DOHH2 (cell line): ENCODE measurements at regions not wholly inside any gene's neighbourhood (a gene's known extent, or its start where the extent isn't known, plus 50 kb on each side); places are given as distances from the start of the nearest gene placed in this dataset.

Experiments used
- H3F3A ChIP-seq: fragments of 200-600 bp; sonication (generic), shearing (Covaris generic); 2 replicates; pipeline ENCODE4 v1.6.0; 2016; ENCODE audit warnings: antibody characterized with exemption, mild to moderate bottlenecking; ENCODE audit not compliant: control insufficient read depth, insufficient read depth
- H3K27ac ChIP-seq: fragments of 200-600 bp; sonication (generic); 2 replicates; pipeline ENCODE4 v1.5.1; 2014; ENCODE audit warnings: low read depth, mild to moderate bottlenecking, low read length, moderate library complexity
- H3K27me3 ChIP-seq: fragments of 200-600 bp; sonication (generic); 2 replicates; pipeline ENCODE4 v1.6.1; 2014; ENCODE audit warnings: mild to moderate bottlenecking, low read length, mixed read lengths; ENCODE audit not compliant: control insufficient read depth
- H3K36me3 ChIP-seq: fragments of 200-600 bp; sonication (generic); 2 replicates; pipeline ENCODE4 v1.6.1; 2014; ENCODE audit warnings: mild to moderate bottlenecking, low read length, moderate library complexity, mixed read lengths; ENCODE audit not compliant: control insufficient read depth
- H3K4me1 ChIP-seq: fragments of 200-600 bp; sonication (generic); 2 replicates; pipeline ENCODE4 v1.6.1; 2014; ENCODE audit warnings: mild to moderate bottlenecking, low read length, mixed read lengths; ENCODE audit not compliant: control insufficient read depth
- H3K4me2 ChIP-seq: fragments of 200-600 bp; sonication (generic); 2 replicates; pipeline ENCODE4 v1.6.0; 2014; ENCODE audit warnings: mild to moderate bottlenecking, low read length, moderate library complexity
- H3K4me3 ChIP-seq: fragments of 200-600 bp; sonication (generic); 2 replicates; pipeline ENCODE4 v1.5.1; 2014; ENCODE audit warnings: mild to moderate bottlenecking, low read length, mixed read lengths
- H3K79me2 ChIP-seq: fragments of 200-600 bp; sonication (generic); 2 replicates; pipeline ENCODE4 v1.6.1; 2014; ENCODE audit warnings: mild to moderate bottlenecking, low read length, mixed read lengths; ENCODE audit not compliant: control insufficient read depth
- H3K9me2 ChIP-seq: fragments of 200-600 bp; sonication (generic); replicated peaks from 2 replicates; pipeline ENCODE4 v1.6.1; 2014; ENCODE audit warnings: mild to moderate bottlenecking, low read length, mixed read lengths; ENCODE audit not compliant: control insufficient read depth
- H3K9me3 ChIP-seq: fragments of 200-600 bp; sonication (generic); 2 replicates; pipeline ENCODE4 v1.6.1; 2014; ENCODE audit warnings: antibody characterized with exemption, low read length, mixed read lengths; ENCODE audit not compliant: control insufficient read depth, insufficient read depth
- H4K20me1 ChIP-seq: fragments of 200-600 bp; sonication (generic); 2 replicates; pipeline ENCODE4 v1.6.0; 2014; ENCODE audit warnings: low read depth, mild to moderate bottlenecking, antibody characterized with exemption, low read length, moderate library complexity; ENCODE audit not compliant: control insufficient read depth, insufficient read depth
- CTCF ChIP-seq: fragments of 200-600 bp; sonication (generic); IDR thresholded peaks from one replicate; pipeline ENCODE4 v1.5.1; 2014; ENCODE audit warnings: antibody characterized with exemption, mild to moderate bottlenecking, low read depth, low read length; ENCODE audit not compliant: poor library complexity, severe bottlenecking
- EZH2phosphoT487 ChIP-seq: fragments of 200-600 bp; sonication (generic); IDR thresholded peaks from 2 replicates; pipeline ENCODE4 v1.6.1; 2017; ENCODE audit warnings: borderline replicate concordance, mild to moderate bottlenecking, antibody characterized with exemption, low read length, moderate library complexity, mixed read lengths

- Histone ChIP-seq H3K4me3 (no peak overlapping the region), H3K9me2 (no peaks in the 10 kb centered on the region), H3K27ac (no peak overlapping the region), H3K27me3 (no peaks in the 10 kb centered on the region), H3K36me3 (no peaks in the 10 kb centered on the region), H3K4me1 (no peaks in the 10 kb centered on the region), H3K9me3 (no peaks in the 10 kb centered on the region), H3K79me2 (no peaks in the 10 kb centered on the region), H3F3A (no peaks in the 10 kb centered on the region), H3K4me2 (no peak overlapping the region), H4K20me1 (no peaks in the 10 kb centered on the region)
- TF ChIP-seq CTCF (no peak), EZH2phosphoT487 (no peak)
Measured at GRCh38 chr14:97432586-97432985, 635.4 kb downstream of the VRK1 start.

- Histone ChIP-seq H3K4me3 (no peak overlapping the region), H3K9me3 (no peaks in the 10 kb centered on the region), H3K4me1 (no peaks in the 10 kb centered on the region), H3K79me2 (no peaks in the 10 kb centered on the region), H3K27me3 (no peaks in the 10 kb centered on the region), H3K9me2 (no peaks in the 10 kb centered on the region), H3K4me2 (no peak overlapping the region), H3F3A (no peaks in the 10 kb centered on the region), H4K20me1 (no peaks in the 10 kb centered on the region), H3K27ac (no peak overlapping the region), H3K36me3 (no peaks in the 10 kb centered on the region)
- TF ChIP-seq CTCF (no peak), EZH2phosphoT487 (no peak)
Measured at GRCh38 chr14:97441740-97442362, 644.7 kb downstream of the VRK1 start.

- Histone ChIP-seq H3K4me3 (no peak overlapping the region), H3K27ac (no peak overlapping the region), H3K4me1 (no peaks in the 10 kb centered on the region), H3K9me2 (no peaks in the 10 kb centered on the region), H3K9me3 (no peaks in the 10 kb centered on the region), H3F3A (no peaks in the 10 kb centered on the region), H3K79me2 (no peaks in the 10 kb centered on the region), H4K20me1 (no peaks in the 10 kb centered on the region), H3K27me3 (no peaks in the 10 kb centered on the region), H3K4me2 (no peak overlapping the region), H3K36me3 (no peaks in the 10 kb centered on the region)
- TF ChIP-seq CTCF (no peak), EZH2phosphoT487 (no peak)
Measured at GRCh38 chr14:97442363-97442762, 645.2 kb downstream of the VRK1 start.
